HG02885 (cell line): ENCODE measurements at regions not wholly inside any gene's neighbourhood (a gene's known extent, or its start where the extent isn't known, plus 50 kb on each side); places are given as distances from the start of the nearest gene placed in this dataset.

Experiments used
- ATAC-seq: cut with Tn5 transposase; IDR thresholded peaks from one replicate; pipeline ENCODE4 v1.9.1; 2021; ENCODE audit warnings: mild to moderate bottlenecking; ENCODE audit not compliant: unreplicated experiment, poor library complexity

GRCh38 chr2:8529706-8530277 lies 152.1 kb upstream of the ID2 start:
- no peak for ATAC-seq

- ATAC-seq: no peak
Observed at GRCh38 chr2:8531481-8531880, 150.4 kb upstream of the ID2 start.

- no peak for ATAC-seq
Observed at GRCh38 chr2:8532438-8532837, 149.4 kb upstream of the ID2 start.

GRCh38 chr2:8533923-8534322 lies 147.9 kb upstream of the ID2 start:
- no peak for ATAC-seq

- no peak for ATAC-seq
Observed at GRCh38 chr2:8534386-8534728, 147.5 kb upstream of the ID2 start.

GRCh38 chr2:8534729-8535468 lies 147.0 kb upstream of the ID2 start:
- ATAC-seq: no peak

GRCh38 chr2:8535469-8535795 lies 146.4 kb upstream of the ID2 start:
- no peak for ATAC-seq

GRCh38 chr2:8535821-8536685 lies 145.8 kb upstream of the ID2 start:
- ATAC-seq: no peak

GRCh38 chr2:8536686-8537561 lies 144.9 kb upstream of the ID2 start:
- ATAC-seq: no peak

GRCh38 chr2:8537562-8538155 lies 144.2 kb upstream of the ID2 start:
- no peak for ATAC-seq

GRCh38 chr2:8538531-8538930 lies 143.3 kb upstream of the ID2 start:
- no peak for ATAC-seq

- no peak for ATAC-seq
Observed at GRCh38 chr2:8538931-8539621, 142.8 kb upstream of the ID2 start.

- no peak for ATAC-seq
Observed at GRCh38 chr2:8539743-8540551, 141.9 kb upstream of the ID2 start.

- no peak for ATAC-seq
Observed at GRCh38 chr2:8540552-8541055, 141.3 kb upstream of the ID2 start.

GRCh38 chr2:8541223-8541622 lies 140.6 kb upstream of the ID2 start:
- no peak for ATAC-seq

- ATAC-seq: no peak
Observed at GRCh38 chr2:8541636-8542035, 140.2 kb upstream of the ID2 start.

- ATAC-seq: no peak
Observed at GRCh38 chr2:8542381-8543059, 139.3 kb upstream of the ID2 start.

- peak; percentile 20 for ATAC-seq
Observed at GRCh38 chr2:8543060-8543382, 138.8 kb upstream of the ID2 start.
